CD14-positive monocyte (primary cell): ENCODE measurements at regions not wholly inside any gene's neighbourhood (a gene's known extent, or its start where the extent isn't known, plus 50 kb on each side); places are given as distances from the start of the nearest gene placed in this dataset.

Experiments used
- DNase-seq, 3 donors: peaks; one replicate each; pipeline ENCODE4 v3.0.0-alpha.2; 2011 to 2022
- H2AFZ ChIP-seq: 2 replicates; pipeline ENCODE4 v1.6.0; 2012; ENCODE audit warnings: mild to moderate bottlenecking, low read depth, low read length, inconsistent platforms; ENCODE audit not compliant: insufficient read depth, poor library complexity, severe bottlenecking
- H3K27ac ChIP-seq, 2 donors: 1 replicate in 1 of 2; 2 replicates in 1 of 2; pipeline ENCODE4 v1.5.1; 2012 to 2013; ENCODE audit warnings: low read length in 2 of 2, control low read depth in 1 of 2, inconsistent platforms in 1 of 2, low read depth in 1 of 2, mild to moderate bottlenecking in 1 of 2
- H3K27me3 ChIP-seq, 2 donors: one replicate each; pipeline versions ENCODE4 v1.6.0 to v1.6.1; 2011 to 2013; ENCODE audit warnings: low read length in 2 of 2; ENCODE audit not compliant: control insufficient read depth in 2 of 2, insufficient read depth in 2 of 2
- H3K36me3 ChIP-seq, 2 donors: replicated peaks in 1 of 2; 1 replicate in 1 of 2; 2 replicates in 1 of 2; pipeline versions ENCODE4 v1.5.1 to v1.6.1; 2012 to 2013; ENCODE audit warnings: low read length in 2 of 2, control low read depth in 1 of 2, inconsistent platforms in 1 of 2, mild to moderate bottlenecking in 1 of 2; ENCODE audit not compliant: insufficient read depth in 2 of 2, control insufficient read depth in 1 of 2
- H3K4me1 ChIP-seq, 2 donors: 1 replicate in 1 of 2; 2 replicates in 1 of 2; pipeline versions ENCODE4 v1.5.1 to v1.6.1; 2012 to 2013; ENCODE audit warnings: low read length in 2 of 2, control low read depth in 1 of 2, inconsistent platforms in 1 of 2, mild to moderate bottlenecking in 1 of 2, moderate library complexity in 1 of 2; ENCODE audit not compliant: insufficient read depth in 2 of 2, control insufficient read depth in 1 of 2
- H3K4me2 ChIP-seq: replicated peaks from 2 replicates; pipeline ENCODE3; 2012; ENCODE audit warnings: low read length, moderate library complexity, mild to moderate bottlenecking; ENCODE audit not compliant: poor library complexity, severe bottlenecking; ENCODE audit errors: extremely low read depth
- H3K4me3 ChIP-seq, 3 experiments: fragments of 200-600 bp in 1 of 3; sonication (generic) in 1 of 3; replicated peaks in 1 of 3; 1 replicate in 2 of 3; 2 replicates in 1 of 3; pipeline ENCODE4 v1.5.1; 2011 to 2013; ENCODE audit warnings: low read length in 3 of 3, mild to moderate bottlenecking in 3 of 3, control low read depth in 2 of 3, low read depth in 2 of 3, inconsistent platforms in 1 of 3, moderate library complexity in 1 of 3
- H3K79me2 ChIP-seq: 2 replicates; pipeline ENCODE4 v1.6.0; 2012; ENCODE audit warnings: mild to moderate bottlenecking, control low read depth, inconsistent platforms, low read length, moderate library complexity; ENCODE audit not compliant: insufficient read depth
- H3K9ac ChIP-seq: 2 replicates; pipeline ENCODE4 v1.6.0; 2017; ENCODE audit warnings: low read length, mild to moderate bottlenecking; ENCODE audit not compliant: insufficient read depth, poor library complexity, severe bottlenecking
- H3K9me3 ChIP-seq, 2 donors: replicated peaks in 1 of 2; 1 replicate in 1 of 2; 2 replicates in 1 of 2; pipeline versions ENCODE4 v1.5.1 to v1.6.1; 2012 to 2013; ENCODE audit warnings: low read length in 2 of 2, control low read depth in 1 of 2; ENCODE audit not compliant: control insufficient read depth in 1 of 2, insufficient read depth in 1 of 2
- H4K20me1 ChIP-seq: 2 replicates; pipeline ENCODE4 v1.6.0; 2012; ENCODE audit warnings: mild to moderate bottlenecking, low read length, control low read depth, moderate library complexity; ENCODE audit not compliant: insufficient read depth
- H3K27ac Mint-ChIP-seq, 7 donors: one replicate each; pipeline ENCODE4 v1.8.0; 2020; ENCODE audit warnings: mild to moderate bottlenecking in 7 of 7, mixed read lengths in 7 of 7, moderate library complexity in 6 of 7, inconsistent platforms in 2 of 7
- H3K27me3 Mint-ChIP-seq, 3 donors: one replicate each; pipeline ENCODE4 v1.8.0; 2021 to 2022; ENCODE audit warnings: low read depth in 3 of 3, mild to moderate bottlenecking in 3 of 3, mixed read lengths in 3 of 3, moderate library complexity in 3 of 3, inconsistent platforms in 1 of 3
- H3K36me3 Mint-ChIP-seq, 2 donors: one replicate each; pipeline ENCODE4 v1.8.0; 2020; ENCODE audit warnings: mixed read lengths in 2 of 2, inconsistent platforms in 1 of 2, mild to moderate bottlenecking in 1 of 2
- H3K4me1 Mint-ChIP-seq: one replicate; pipeline ENCODE4 v1.8.0; 2020; ENCODE audit warnings: mild to moderate bottlenecking, mixed read lengths
- H3K4me3 Mint-ChIP-seq, 2 donors: one replicate each; pipeline ENCODE4 v1.8.0; 2020; ENCODE audit warnings: mild to moderate bottlenecking in 2 of 2, mixed read lengths in 2 of 2, moderate library complexity in 1 of 2
- H3K9me3 Mint-ChIP-seq, 7 donors: one replicate each; pipeline ENCODE4 v1.8.0; 2020 to 2022; ENCODE audit warnings: mixed read lengths in 7 of 7, mild to moderate bottlenecking in 6 of 7, moderate library complexity in 6 of 7, inconsistent platforms in 2 of 7
- WGBS: methylation state at CpG from one replicate; pipeline ENCODE4 v1.1.5; 2013; ENCODE audit warnings: missing lambda C conversion rate; ENCODE audit not compliant: insufficient coverage; 5-methylcytosine and 5-hydroxymethylcytosine counted together
- intact Hi-C, 2 donors: fragments of 100-400 bp; cut with micrococcal nuclease; formaldehyde crosslinking; loops; one replicate each; pipeline versions ENCODE4 v1.15.0 to v1.15.1; 2023
- TF ChIP-seq, protein P1 (sequence below): fragments of 200-600 bp; IDR thresholded peaks from one replicate; pipeline ENCODE4 v1.8.0; 2022; ENCODE audit warnings: antibody characterized with exemption, mild to moderate bottlenecking

- TF ChIP-seq, protein P1, sequence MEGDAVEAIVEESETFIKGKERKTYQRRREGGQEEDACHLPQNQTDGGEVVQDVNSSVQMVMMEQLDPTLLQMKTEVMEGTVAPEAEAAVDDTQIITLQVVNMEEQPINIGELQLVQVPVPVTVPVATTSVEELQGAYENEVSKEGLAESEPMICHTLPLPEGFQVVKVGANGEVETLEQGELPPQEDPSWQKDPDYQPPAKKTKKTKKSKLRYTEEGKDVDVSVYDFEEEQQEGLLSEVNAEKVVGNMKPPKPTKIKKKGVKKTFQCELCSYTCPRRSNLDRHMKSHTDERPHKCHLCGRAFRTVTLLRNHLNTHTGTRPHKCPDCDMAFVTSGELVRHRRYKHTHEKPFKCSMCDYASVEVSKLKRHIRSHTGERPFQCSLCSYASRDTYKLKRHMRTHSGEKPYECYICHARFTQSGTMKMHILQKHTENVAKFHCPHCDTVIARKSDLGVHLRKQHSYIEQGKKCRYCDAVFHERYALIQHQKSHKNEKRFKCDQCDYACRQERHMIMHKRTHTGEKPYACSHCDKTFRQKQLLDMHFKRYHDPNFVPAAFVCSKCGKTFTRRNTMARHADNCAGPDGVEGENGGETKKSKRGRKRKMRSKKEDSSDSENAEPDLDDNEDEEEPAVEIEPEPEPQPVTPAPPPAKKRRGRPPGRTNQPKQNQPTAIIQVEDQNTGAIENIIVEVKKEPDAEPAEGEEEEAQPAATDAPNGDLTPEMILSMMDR: no peak
- H3K4me2 ChIP-seq: no peak overlapping the region
- no peaks in the 10 kb centered on the region for H3K36me3 Mint-ChIP-seq
- H2AFZ ChIP-seq: no peak overlapping the region
- H3K9me3 ChIP-seq: no peaks in the 10 kb centered on the region
- DNase-seq: no peak
- no peak overlapping the region for H3K9ac ChIP-seq
- H3K36me3 ChIP-seq: no peaks in the 10 kb centered on the region
- no CpG with 5 or more reads among the region's 2 CpGs for WGBS
- H3K9me3 Mint-ChIP-seq: peaks cover 0 to 2% (median 0%) of the 10 kb centered on the region in 7 donors
- H3K27me3 Mint-ChIP-seq: peaks cover 0 to 2% (median 0%) of the 10 kb centered on the region in 3 donors
- no peaks in the 10 kb centered on the region for H4K20me1 ChIP-seq
- H3K27me3 ChIP-seq: no peaks in the 10 kb centered on the region
- H3K79me2 ChIP-seq: no peaks in the 10 kb centered on the region
- intact Hi-C loops: no loop called here
- no peaks in the 10 kb centered on the region for H3K4me1 Mint-ChIP-seq
- H3K27ac Mint-ChIP-seq: no peak overlapping the region
- no peaks in the 10 kb centered on the region for H3K4me1 ChIP-seq
- no peak overlapping the region for H3K4me3 ChIP-seq
- no peak overlapping the region for H3K27ac ChIP-seq
- no peak overlapping the region for H3K4me3 Mint-ChIP-seq
These were observed 167.8 kb downstream of the PAWR start for GRCh38 chr12:79522989-79523386.

DNA sequence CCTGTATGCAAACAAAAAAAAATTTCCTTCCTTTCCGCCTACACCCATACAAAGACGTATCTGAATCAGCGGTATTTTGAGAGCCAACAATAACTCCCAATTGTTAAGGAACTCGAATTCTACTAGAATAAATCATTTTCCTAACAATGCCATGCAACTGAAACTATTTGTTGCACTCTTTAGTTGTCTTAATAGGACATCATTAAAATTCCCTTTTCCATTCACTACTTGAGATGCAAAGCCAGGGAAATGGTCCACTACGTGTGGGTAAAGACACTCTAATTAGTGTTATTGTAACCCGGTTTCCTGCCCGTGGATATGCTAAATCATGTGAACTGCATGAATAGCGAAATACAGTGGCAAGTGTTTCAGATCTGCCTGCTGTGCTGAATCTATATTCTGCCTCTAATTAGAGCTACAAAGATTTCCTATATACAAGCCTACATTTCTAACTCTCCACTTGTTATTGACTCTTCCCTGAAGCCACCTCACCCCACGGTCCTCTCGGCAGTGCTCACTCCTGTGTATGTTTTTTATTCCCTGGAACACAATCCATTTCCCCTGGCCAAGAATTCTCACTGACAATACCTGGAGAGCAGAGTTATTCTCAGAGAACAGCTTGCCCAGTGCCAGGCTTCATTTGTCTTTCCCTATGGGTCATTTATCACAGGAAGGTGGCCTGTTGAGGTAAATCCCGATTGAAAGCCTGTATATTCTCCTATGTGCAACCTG, 168.3 kb downstream of the PAWR start:
- Histone ChIP-seq H3K9ac (no peak overlapping the region), H3K27me3 (no peaks in the 10 kb centered on the region), H3K36me3 (no peaks in the 10 kb centered on the region), H3K27ac (no peak overlapping the region), H4K20me1 (no peaks in the 10 kb centered on the region), H3K4me3 (no peak overlapping the region), H3K4me2 (no peak overlapping the region), H3K79me2 (no peaks in the 10 kb centered on the region), H3K9me3 (no peaks in the 10 kb centered on the region), H2AFZ (no peak overlapping the region), H3K4me1 (no peaks in the 10 kb centered on the region)
- TF ChIP-seq, protein P1: no peak
- H3K27me3 Mint-ChIP-seq: peaks cover 0 to 2% (median 0%) of the 10 kb centered on the region in 3 donors
- DNase-seq: no peak
- peaks cover 0 to 2% (median 0%) of the 10 kb centered on the region in 7 donors for H3K9me3 Mint-ChIP-seq
- H3K4me1 Mint-ChIP-seq: no peaks in the 10 kb centered on the region
- intact Hi-C loops: no loop called here
- no peak overlapping the region for H3K27ac Mint-ChIP-seq
- H3K36me3 Mint-ChIP-seq: no peaks in the 10 kb centered on the region
- 90% methylated on average over 11 of the region's 11 CpGs for WGBS
- no peak overlapping the region for H3K4me3 Mint-ChIP-seq
